Smooth muscle cell of the brain vasculature (primary cell): ENCODE measurements at regions not wholly inside any gene's neighbourhood (a gene's known extent, or its start where the extent isn't known, plus 50 kb on each side); places are given as distances from the start of the nearest gene placed in this dataset.
"Not testable (repeated sequence)": the region's sequence is repeated elsewhere in the genome, so short reads cannot be mapped to it uniquely, and the experiment has no call there.

Experiments
- DNase-seq: peaks from one replicate; pipeline ENCODE4 v3.0.0-alpha.2; 2012; ENCODE audit warnings: low read depth, low spot score

- no peak for DNase-seq
These were observed 546.8 kb downstream of the ETS1 start for GRCh38 chr11:128040603-128041002.

DNA sequence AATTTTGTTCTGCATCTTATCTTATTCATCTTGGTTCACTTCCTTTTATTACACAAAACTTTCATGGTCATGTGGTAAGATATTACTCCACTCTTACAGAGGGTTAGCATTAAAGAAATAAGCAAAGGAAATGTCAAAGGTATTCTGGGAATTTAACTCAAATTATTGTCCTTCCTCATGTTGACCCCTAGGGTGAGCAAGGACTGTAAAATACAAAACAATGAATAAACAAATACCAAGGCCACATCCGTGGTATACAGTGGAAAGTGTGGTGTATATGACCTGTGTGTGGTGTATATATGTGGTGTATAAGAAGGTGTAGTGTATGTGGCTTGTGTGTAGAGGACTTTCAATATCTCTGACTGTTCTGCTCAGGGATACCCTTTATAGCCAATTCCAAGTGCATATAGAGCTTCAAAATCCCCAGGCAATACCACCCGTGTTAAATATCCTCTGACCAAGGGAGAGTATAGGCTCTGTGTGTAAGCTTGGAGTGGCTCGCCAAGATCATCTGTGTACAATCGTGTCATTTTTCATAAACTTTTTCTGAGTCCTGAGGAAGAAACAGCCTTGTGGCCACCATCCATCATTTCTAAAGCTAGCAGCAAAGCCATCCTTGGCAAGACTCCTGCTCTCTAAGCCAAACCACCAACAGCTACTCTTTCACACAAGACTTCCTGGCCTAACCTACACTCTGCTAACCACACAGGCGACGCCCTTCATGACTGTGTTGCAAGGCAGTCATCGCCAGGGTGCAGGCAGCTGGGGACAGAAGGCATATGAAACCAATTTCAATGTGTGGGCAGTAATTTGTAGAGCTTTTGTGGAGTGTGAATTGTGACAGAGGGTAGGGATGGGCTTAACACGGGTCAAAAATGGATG is 548.0 kb downstream of the ETS1 start:
- DNase-seq = no peak

DNA sequence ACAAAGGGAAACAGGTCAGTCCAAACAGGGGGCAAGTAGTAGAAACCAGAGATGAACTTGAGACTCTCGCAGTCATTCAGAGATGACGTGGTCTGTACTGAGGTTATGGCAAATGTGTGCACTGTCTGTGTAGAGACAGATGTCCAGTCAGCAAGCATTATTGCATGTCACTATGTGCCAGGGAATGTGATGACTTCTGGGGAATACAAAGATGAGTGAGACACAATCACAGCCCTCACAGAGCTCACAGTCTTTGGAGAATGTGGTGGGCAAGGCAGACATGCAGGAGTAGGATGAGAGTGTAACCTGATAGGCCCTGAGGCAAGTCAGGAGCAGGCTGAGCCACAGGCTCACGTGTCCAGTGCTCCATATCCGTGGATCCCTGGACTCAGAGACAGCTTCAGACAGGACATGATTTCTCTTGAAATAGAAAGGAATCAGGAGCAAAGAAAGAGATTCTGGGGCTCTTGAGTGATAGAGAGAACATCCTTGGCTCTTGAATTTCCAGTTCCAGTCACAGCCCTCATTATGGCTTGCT is 550.7 kb downstream of the ETS1 start:
- DNase-seq = no peak

GRCh38 chr11:128036006-128036405 is 551.4 kb downstream of the ETS1 start:
- DNase-seq = no peak

- DNase-seq = not testable (repeated sequence)
These were observed 555.7 kb downstream of the ETS1 start for GRCh38 chr11:128031538-128032134.

DNA sequence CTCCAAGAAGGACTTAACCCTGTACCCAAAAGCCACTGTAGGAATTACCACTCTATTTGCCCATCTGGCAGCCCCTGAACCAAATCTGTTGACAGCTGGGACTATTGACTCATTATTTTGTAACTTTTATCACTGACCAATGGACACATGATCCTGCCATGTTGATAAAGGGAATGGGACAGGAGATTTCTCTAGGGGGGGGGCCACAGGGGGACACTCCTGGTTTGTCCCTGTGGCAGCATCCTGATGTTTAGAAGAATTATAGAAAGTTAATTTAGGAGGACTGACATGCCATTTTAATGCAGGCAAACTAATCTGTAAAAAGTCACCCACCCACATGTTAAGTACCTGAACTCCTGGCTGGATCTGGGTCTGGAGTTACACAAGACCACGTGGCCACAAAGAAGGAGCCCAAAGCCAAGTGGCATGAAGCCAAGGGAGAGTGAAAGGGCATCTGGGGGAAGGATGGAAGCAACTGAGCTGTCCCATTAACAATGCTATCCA is 558.1 kb downstream of the ETS1 start:
- no peak for DNase-seq

GRCh38 chr11:128026596-128026995 is 560.8 kb downstream of the ETS1 start:
- DNase-seq = no peak

DNA sequence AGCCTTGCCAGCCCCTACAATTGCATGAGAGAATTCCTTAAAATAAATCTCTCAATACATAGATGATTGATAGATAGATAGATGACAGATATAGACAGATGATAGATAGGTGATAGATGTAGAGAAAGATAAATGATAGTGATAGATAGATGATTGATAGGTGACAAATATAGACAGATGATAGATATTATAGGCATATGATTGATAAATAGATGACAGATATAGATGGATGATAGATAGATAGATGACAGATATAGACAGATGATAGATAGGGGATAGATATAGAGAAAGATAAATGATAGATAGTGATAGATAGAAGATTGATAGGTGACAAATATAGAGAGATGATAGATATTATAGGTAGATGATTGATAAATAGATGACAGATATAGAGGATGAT is 564.6 kb downstream of the ETS1 start:
- DNase-seq = no peak

- no peak for DNase-seq
These were observed 565.4 kb downstream of the ETS1 start for GRCh38 chr11:128022007-128022368.

- DNase-seq = no peak
These were observed 565.9 kb downstream of the ETS1 start for GRCh38 chr11:128021349-128022006.

- DNase-seq = no peak
These were observed 568.7 kb downstream of the ETS1 start for GRCh38 chr11:128018692-128019091.

GRCh38 chr11:128005562-128005961 is 581.8 kb downstream of the ETS1 start:
- DNase-seq = no peak

DNA sequence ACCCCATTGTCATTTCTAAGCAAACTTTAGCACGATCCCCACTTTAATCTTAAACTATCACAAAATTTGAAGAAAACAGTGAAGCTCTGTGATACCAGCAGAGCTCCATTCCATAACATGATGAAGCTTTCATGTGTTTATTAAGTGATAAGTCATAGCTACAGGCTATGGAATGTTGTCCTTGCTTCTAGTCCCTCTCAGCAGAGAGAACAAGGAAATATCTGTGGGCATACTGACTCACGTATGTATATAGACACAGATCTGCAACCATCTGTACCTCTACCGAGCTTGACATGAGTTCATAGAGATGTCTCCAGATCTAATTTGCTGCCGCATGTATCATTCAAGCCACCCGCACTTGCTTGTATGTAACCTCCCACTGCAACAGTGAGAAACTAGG is 588.9 kb downstream of the ETS1 start:
- DNase-seq = no peak

DNA sequence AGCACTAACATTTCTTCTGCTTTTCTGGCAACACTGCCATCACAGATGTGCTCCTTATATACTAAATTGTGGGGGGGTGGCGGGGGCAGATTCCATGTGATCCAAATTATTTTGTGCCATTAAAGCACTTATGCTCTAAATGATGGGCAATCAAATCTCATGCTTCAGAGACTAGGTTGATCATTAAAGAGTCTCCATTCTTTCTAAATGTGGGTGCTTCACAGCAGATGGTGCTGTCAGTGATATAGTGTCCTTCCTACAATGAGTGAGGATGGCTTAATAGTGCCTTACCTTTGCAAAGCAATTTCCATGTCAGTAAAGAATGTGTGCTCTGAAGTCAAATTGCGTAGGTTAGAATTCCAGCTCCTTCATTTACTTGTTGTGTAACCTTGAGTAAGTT is 589.8 kb downstream of the ETS1 start:
- DNase-seq = no peak

DNA sequence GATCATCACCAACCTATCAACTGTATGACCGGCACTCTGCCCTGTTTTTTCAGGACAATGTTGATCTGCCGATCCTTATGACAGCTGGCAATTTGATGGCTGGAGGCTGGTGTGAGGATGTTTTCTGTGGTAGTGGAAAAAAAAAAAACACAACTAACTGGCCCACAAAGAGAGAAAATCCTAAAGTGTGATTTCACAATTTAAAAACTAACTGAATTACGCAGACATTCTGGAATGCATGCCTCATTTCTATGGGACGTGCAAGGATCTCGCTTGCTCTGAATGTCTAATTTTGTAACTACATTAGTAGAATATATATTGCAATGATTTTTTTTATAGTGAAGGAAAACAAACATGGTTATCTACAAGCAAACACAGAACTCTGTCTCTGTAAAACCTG is 590.5 kb downstream of the ETS1 start:
- no peak for DNase-seq

DNA sequence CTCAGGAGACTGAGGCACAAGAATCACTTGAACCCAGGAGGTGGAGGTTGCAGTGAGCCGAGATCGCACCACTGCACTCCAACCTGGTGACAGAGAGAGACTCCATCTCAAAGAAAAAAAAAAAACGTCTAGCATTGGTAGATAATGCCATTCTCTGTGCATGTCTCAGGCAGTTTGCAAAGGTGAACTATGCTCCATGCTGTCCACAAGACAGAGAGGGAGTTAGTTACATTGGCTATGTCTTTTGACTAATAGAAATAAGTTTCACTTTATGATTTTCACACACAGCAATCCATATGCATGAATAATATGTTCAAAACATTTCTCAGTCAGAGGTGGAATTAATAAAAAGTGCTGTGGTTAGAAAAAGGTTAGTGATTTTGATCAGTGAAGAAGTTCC is 591.4 kb downstream of the ETS1 start:
- no peak for DNase-seq

- DNase-seq = no peak
These were observed 592.6 kb downstream of the ETS1 start for GRCh38 chr11:127994736-127995135.

DNA sequence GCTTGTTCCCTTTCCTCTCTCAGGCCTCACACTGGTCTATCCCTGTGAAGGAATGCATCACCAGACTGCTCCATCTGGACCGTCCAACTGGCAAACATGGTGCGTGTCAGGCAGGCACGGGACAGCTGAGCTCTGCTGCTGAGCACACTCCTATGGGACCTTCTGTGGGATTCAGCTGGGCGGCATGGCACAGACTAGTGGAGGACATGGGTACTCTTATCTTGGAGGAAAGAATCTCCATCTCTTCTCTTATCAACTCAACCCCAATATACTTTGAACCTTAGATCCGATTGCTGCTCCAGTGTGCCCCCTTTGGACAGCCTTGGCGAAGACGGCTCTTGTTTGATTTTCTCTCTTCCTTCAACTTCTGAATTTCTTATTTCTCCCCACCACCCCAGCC is 593.6 kb downstream of the ETS1 start:
- no peak for DNase-seq

DNA sequence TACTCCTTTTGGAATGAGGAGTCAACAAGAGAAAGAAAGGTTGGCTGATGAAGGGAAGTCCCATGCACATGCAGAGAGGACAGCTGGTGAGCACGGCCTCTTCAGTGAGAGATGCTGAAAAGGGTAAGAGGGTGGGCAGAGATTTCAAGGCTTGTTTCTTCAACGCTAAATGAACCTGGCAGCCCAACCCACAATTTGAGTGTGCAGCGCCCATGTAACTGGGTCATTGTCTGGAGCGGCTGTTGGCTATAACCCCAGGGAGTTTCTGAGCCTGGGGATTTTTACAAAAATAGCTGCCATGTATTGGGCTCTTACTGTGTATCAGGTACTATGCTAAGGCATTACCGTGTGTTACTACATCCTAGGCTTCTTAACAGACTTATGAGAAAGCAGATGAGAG is 594.1 kb downstream of the ETS1 start:
- DNase-seq = no peak

DNA sequence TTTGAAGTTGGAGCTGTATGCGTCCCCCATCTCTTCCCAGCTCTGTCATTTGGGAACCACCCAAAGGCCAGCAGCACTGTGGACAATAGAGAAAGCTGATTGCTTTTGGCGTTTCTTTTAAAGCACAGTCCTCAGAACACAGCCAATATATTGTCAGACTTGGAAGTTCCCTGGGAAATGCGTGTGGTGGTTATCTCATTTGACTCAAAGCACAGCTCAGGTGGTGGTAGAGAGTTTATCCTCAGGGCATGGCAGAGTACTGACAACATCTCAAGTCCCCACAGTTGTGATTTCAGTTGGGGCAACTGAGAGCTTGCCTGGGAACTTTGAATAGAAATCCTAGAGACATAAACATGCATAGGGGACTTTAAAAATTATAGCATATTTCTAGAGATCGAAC is 601.3 kb downstream of the ETS1 start:
- DNase-seq = no peak

DNA sequence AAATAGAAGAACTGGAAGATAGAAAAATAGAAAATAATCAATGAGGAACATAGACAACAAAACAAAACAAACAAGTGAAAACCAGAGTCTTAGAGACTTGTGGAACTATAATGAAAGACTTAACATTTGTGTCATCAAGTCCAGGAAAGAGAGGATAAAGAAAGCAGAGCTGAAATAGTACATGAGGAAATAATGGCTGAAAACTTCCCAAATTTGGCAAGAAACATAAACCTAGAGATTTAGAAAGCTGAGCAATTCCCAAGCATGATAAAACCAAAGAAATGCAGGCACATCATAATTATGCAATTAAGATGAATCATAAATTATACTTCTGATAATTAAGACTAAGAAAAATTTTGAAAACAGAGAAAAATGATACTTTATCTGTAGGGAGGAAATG is 614.5 kb downstream of the ETS1 start:
- DNase-seq = no peak

DNA sequence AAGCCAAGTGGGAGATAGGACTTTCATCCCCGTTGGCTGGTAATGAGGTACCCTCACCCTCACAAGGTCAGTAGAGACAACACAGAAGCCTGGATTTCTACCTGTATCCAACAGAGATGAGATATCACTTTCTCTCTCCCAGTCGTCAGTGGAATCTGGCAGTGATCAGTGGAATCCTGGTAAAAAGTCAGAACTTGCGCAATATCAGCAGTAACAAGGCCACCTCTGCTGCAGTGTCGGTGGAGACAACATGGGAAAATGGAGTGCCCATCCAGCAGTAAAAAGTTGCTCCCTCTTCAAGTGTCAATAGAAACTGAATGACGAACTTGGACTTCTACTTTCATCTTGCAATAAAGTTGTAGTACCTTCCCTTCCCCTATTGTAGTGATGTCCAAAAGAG is 615.9 kb downstream of the ETS1 start:
- DNase-seq = no peak
